ENCODE measurements at regions not wholly inside any gene's neighbourhood (a gene's known extent, or its start where the extent isn't known, plus 50 kb on each side); places are given as distances from the start of the nearest gene placed in this dataset.

DNA sequence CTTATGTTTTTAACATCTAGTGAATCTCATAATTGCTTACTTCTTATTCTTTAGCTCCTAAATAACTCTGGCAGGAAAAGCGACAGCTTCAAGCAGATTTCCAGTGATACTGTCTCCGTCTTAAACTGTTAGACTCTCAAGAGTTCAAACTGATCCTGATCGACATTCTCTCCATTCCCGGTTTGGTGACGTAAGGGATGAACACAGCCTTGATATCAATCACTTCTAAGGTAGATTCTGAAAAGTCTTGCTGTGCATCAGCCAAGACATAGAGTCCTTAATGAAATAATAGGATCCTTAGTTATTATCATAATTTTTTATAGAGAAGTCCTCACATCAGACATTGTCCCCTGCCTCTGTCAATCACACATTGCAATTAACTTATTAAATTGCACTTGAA is 534.6 kb downstream of the TFEC start:
- TF ChIP-seq, protein P1, sequence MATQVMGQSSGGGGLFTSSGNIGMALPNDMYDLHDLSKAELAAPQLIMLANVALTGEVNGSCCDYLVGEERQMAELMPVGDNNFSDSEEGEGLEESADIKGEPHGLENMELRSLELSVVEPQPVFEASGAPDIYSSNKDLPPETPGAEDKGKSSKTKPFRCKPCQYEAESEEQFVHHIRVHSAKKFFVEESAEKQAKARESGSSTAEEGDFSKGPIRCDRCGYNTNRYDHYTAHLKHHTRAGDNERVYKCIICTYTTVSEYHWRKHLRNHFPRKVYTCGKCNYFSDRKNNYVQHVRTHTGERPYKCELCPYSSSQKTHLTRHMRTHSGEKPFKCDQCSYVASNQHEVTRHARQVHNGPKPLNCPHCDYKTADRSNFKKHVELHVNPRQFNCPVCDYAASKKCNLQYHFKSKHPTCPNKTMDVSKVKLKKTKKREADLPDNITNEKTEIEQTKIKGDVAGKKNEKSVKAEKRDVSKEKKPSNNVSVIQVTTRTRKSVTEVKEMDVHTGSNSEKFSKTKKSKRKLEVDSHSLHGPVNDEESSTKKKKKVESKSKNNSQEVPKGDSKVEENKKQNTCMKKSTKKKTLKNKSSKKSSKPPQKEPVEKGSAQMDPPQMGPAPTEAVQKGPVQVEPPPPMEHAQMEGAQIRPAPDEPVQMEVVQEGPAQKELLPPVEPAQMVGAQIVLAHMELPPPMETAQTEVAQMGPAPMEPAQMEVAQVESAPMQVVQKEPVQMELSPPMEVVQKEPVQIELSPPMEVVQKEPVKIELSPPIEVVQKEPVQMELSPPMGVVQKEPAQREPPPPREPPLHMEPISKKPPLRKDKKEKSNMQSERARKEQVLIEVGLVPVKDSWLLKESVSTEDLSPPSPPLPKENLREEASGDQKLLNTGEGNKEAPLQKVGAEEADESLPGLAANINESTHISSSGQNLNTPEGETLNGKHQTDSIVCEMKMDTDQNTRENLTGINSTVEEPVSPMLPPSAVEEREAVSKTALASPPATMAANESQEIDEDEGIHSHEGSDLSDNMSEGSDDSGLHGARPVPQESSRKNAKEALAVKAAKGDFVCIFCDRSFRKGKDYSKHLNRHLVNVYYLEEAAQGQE (tag by site-specific recombination; IDR thresholded peaks at IDR 0.05), result no peak
- TF ChIP-seq CTCF (tag by site-specific recombination; IDR thresholded peaks at IDR 0.05) (no peak), ZSCAN30 (tag by site-specific recombination; IDR thresholded peaks at IDR 0.05) (no peak), ZNF747 (tag by site-specific recombination; IDR thresholded peaks at IDR 0.05) (no peak), ZXDB (tag by site-specific recombination; IDR thresholded peaks at IDR 0.05) (no peak), YY1 (tag by site-specific recombination; IDR thresholded peaks at IDR 0.05) (no peak), ZNF138 (tag by site-specific recombination; IDR thresholded peaks at IDR 0.05; ENCODE audit: borderline replicate concordance) (no peak)
- TF ChIP-seq, protein P2, sequence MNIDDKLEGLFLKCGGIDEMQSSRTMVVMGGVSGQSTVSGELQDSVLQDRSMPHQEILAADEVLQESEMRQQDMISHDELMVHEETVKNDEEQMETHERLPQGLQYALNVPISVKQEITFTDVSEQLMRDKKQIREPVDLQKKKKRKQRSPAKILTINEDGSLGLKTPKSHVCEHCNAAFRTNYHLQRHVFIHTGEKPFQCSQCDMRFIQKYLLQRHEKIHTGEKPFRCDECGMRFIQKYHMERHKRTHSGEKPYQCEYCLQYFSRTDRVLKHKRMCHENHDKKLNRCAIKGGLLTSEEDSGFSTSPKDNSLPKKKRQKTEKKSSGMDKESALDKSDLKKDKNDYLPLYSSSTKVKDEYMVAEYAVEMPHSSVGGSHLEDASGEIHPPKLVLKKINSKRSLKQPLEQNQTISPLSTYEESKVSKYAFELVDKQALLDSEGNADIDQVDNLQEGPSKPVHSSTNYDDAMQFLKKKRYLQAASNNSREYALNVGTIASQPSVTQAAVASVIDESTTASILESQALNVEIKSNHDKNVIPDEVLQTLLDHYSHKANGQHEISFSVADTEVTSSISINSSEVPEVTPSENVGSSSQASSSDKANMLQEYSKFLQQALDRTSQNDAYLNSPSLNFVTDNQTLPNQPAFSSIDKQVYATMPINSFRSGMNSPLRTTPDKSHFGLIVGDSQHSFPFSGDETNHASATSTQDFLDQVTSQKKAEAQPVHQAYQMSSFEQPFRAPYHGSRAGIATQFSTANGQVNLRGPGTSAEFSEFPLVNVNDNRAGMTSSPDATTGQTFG (tag by site-specific recombination; IDR thresholded peaks at IDR 0.05; ENCODE audit: borderline replicate concordance), result no peak
- TF ChIP-seq, protein P3, sequence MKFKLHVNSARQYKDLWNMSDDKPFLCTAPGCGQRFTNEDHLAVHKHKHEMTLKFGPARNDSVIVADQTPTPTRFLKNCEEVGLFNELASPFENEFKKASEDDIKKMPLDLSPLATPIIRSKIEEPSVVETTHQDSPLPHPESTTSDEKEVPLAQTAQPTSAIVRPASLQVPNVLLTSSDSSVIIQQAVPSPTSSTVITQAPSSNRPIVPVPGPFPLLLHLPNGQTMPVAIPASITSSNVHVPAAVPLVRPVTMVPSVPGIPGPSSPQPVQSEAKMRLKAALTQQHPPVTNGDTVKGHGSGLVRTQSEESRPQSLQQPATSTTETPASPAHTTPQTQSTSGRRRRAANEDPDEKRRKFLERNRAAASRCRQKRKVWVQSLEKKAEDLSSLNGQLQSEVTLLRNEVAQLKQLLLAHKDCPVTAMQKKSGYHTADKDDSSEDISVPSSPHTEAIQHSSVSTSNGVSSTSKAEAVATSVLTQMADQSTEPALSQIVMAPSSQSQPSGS (tag by site-specific recombination; IDR thresholded peaks at IDR 0.05; ENCODE audit: low read depth), result no peak
